K562 (cell line): ENCODE measurements at regions not wholly inside any gene's neighbourhood (a gene's known extent, or its start where the extent isn't known, plus 50 kb on each side); places are given as distances from the start of the nearest gene placed in this dataset.
"Not testable (repeated sequence)": the region's sequence is repeated elsewhere in the genome, so short reads cannot be mapped to it uniquely, and the experiment has no call there.

Experiments used
- ATAC-seq: fragments of 200-7000 bp; cut with Tn5 transposase; 3 replicates; pipeline ENCODE4 v1.9.1; 2020; ENCODE audit warnings: moderate library complexity
- BruUV-seq: library from RNA; stranded (reverse); fragments of 400-500 nt; replicated peaks from 2 replicates; lab custom pipeline; 2021; lab: Mats Ljungman, UMichigan
- CTCF ChIA-PET: fragments of 300-600 bp; formaldehyde crosslinking; extraction: SDS; loops from one replicate; lab custom pipeline; 2021; ENCODE audit warnings: low intra/inter-chr PET ratio; lab: Yijun Ruan, JAX
- POLR2A ChIA-PET: fragments of 300-600, 350-650 bp; sonication (Branson Sonifier 250); formaldehyde crosslinking; extraction: SDS; loops from one replicate; lab custom pipeline; 2021; ENCODE audit warnings: antibody characterized with exemption, inconsistent platforms; lab: Yijun Ruan, JAX
- DNase-seq, 4 experiments: peaks; one replicate each; pipeline versions ENCODE4 v3.0.0 to v3.0.0-alpha.2; 2011 to 2018; ENCODE audit warnings: low spot score in 3 of 4, mixed read lengths in 3 of 4; ENCODE audit errors: extremely low read depth in 1 of 4
- FAIRE-seq: peaks from 2 replicates; lab custom pipeline; 2011; peaks lifted over from hg19 to GRCh38; lab: Jason Lieb, UNC
- H2AFZ ChIP-seq: 2 replicates; pipeline ENCODE4 v1.6.0; 2011; ENCODE audit warnings: low read depth, low read length, control low read depth, inconsistent platforms
- H3K27ac ChIP-seq: fragments of 200-600 bp; 3 replicates; pipeline ENCODE4 v1.8.0; 2011; ENCODE audit warnings: low read depth, mild to moderate bottlenecking, control low read depth, inconsistent platforms, low read length, moderate library complexity, mixed read lengths; ENCODE audit errors: extremely low read depth
- H3K27me3 ChIP-seq, 2 experiments: fragments of 300-600 bp in 1 of 2; 2 replicates in 1 of 2; 3 replicates in 1 of 2; pipeline versions ENCODE4 v1.6.0 to v1.8.0; 2011; ENCODE audit warnings: inconsistent platforms in 2 of 2, low read length in 2 of 2, mild to moderate bottlenecking in 1 of 2, mixed read lengths in 1 of 2, moderate library complexity in 1 of 2; ENCODE audit not compliant: control insufficient read depth in 2 of 2, insufficient read depth in 2 of 2
- H3K36me3 ChIP-seq: fragments of 300-600 bp; 3 replicates; pipeline ENCODE4 v1.8.0; 2011; ENCODE audit warnings: mild to moderate bottlenecking, low read length, inconsistent platforms; ENCODE audit not compliant: control insufficient read depth, insufficient read depth
- H3K4me1 ChIP-seq, 2 experiments: fragments of 200-600 bp in 1 of 2; replicated peaks in 1 of 2; 2 replicates in 1 of 2; 3 replicates in 1 of 2; pipeline versions ENCODE4 v1.5.1 to v1.8.0; 2011; ENCODE audit warnings: inconsistent platforms in 2 of 2, low read length in 2 of 2, mild to moderate bottlenecking in 1 of 2, mixed read lengths in 1 of 2, moderate library complexity in 1 of 2; ENCODE audit not compliant: control insufficient read depth in 2 of 2, insufficient read depth in 2 of 2
- H3K4me2 ChIP-seq: 2 replicates; pipeline ENCODE4 v1.6.1; 2011; ENCODE audit warnings: low read length, control low read depth, inconsistent platforms, mixed read lengths; ENCODE audit not compliant: insufficient read depth
- H3K4me3 ChIP-seq: fragments of 200-600 bp; sonication (generic), shearing (Covaris generic); 2 replicates; pipeline ENCODE4 v1.5.1; 2016; ENCODE audit warnings: control low read depth, inconsistent platforms
- H3K79me2 ChIP-seq: fragments of 200-600 bp; 3 replicates; pipeline ENCODE4 v1.8.0; 2011; ENCODE audit warnings: low read length, inconsistent platforms; ENCODE audit not compliant: control insufficient read depth, insufficient read depth
- H3K9ac ChIP-seq, 2 experiments: 2 replicates each; pipeline versions ENCODE4 v1.6.0 to v1.6.1; 2011; ENCODE audit warnings: low read depth in 2 of 2, low read length in 2 of 2, control low read depth in 1 of 2, inconsistent platforms in 1 of 2, mild to moderate bottlenecking in 1 of 2, mixed read lengths in 1 of 2; ENCODE audit not compliant: insufficient read depth in 1 of 2
- H3K9me1 ChIP-seq: one replicate; pipeline ENCODE4 v1.6.0; 2011; ENCODE audit warnings: inconsistent platforms, mild to moderate bottlenecking, low read length, moderate library complexity; ENCODE audit not compliant: control insufficient read depth, insufficient read depth
- H3K9me3 ChIP-seq: replicated peaks from 2 replicates; pipeline ENCODE4 v1.5.1; 2011; ENCODE audit warnings: low read depth, low read length, inconsistent platforms; ENCODE audit not compliant: control insufficient read depth, insufficient read depth
- H4K20me1 ChIP-seq: replicated peaks from 2 replicates; pipeline ENCODE4 v1.6.1; 2011; ENCODE audit warnings: low read length, inconsistent platforms, mixed read lengths; ENCODE audit not compliant: control insufficient read depth, insufficient read depth
- ARID3A ChIP-seq: IDR thresholded peaks from 2 replicates; pipeline ENCODE4 v1.6.1; 2012; ENCODE audit warnings: low read depth, low read length, improper control_type of control experiment, borderline replicate concordance
- GATA2 ChIP-seq: sonication (generic); formaldehyde crosslinking; IDR thresholded peaks from 2 replicates; pipeline ENCODE4 v1.4.0; 2020; ENCODE audit warnings: mild to moderate bottlenecking, missing genetic modification reagents
- HDAC8 ChIP-seq: fragments of 450-650 bp; IDR thresholded peaks from 2 replicates; pipeline ENCODE4 v1.6.1; 2016; ENCODE audit warnings: mild to moderate bottlenecking, missing genetic modification characterization, moderate library complexity, missing compliant biosample characterization
- HSF4 ChIP-seq: fragments of 250-450 bp; sonication (Bioruptor Pico); IDR thresholded peaks from 2 replicates; pipeline ENCODE4 v2.1.2; 2022; ENCODE audit warnings: mild to moderate bottlenecking, moderate library complexity, borderline replicate concordance
- NELFE ChIP-seq: IDR thresholded peaks from 2 replicates; pipeline ENCODE4 v1.6.1; 2011; ENCODE audit warnings: mild to moderate bottlenecking; ENCODE audit not compliant: insufficient read depth, insufficient read length
- NFXL1 ChIP-seq: fragments of 450-650 bp; formaldehyde crosslinking; IDR thresholded peaks from 2 replicates; pipeline ENCODE4 v1.4.0; 2021; ENCODE audit warnings: mild to moderate bottlenecking
- WGBS: fragments of 100-300 bp; shearing (Covaris generic); methylation state at CpG from one replicate; pipeline ENCODE4 v1.1.6; 2016; ENCODE audit warnings: low coverage, mixed read lengths; ENCODE audit not compliant: insufficient coverage; ENCODE audit errors: missing lambda C conversion rate; 5-methylcytosine and 5-hydroxymethylcytosine counted together
- in situ Hi-C: fragments of 300-500 bp; cut with MboI; formaldehyde crosslinking; loops from 4 replicates; pipeline ENCODE4 v1.15.0; 2018; ENCODE audit warnings: inconsistent platforms, mixed read lengths
- intact Hi-C: fragments of 100-400 bp; cut with micrococcal nuclease; formaldehyde crosslinking; loops from 2 replicates; pipeline ENCODE4 v1.14.2; 2022

DNA sequence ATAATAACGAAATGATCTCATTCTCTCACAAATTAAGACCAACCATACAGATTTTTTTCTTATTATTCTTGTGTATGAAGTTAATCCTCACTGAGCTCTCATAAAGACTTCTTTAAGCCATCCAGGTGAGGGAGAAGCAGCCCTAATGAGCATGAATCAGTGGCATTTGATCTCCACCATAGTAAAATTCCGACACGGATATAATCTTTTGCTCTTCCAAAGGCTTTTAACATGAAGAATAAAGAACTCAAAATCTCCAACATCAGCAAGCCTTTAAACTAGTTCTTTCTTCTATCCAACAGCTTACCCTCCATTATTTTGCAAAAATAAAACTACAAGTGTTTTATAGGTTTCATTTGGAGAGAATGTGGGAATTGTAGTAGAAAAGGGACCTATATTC is 714.7 kb upstream of the NEGR1 start:
- Histone ChIP-seq H3K4me2 (no peak overlapping the region), H3K9me1 (no peaks in the 10 kb centered on the region), H3K4me3 (no peak overlapping the region), H3K27ac (no peak overlapping the region), H3K36me3 (no peaks in the 10 kb centered on the region), H3K9me3 (no peaks in the 10 kb centered on the region), H2AFZ (no peak overlapping the region), H3K4me1 (no peaks in the 10 kb centered on the region), H3K79me2 (no peaks in the 10 kb centered on the region), H4K20me1 (no peaks in the 10 kb centered on the region), H3K27me3 (no peaks in the 10 kb centered on the region), H3K9ac (no peak overlapping the region)
- WGBS, result 0% methylated on average over 3 of the region's 3 CpGs
- ATAC-seq (no peak), DNase-seq (no peak), FAIRE-seq (no peak)
- intact Hi-C loops, result no loop called here
- in situ Hi-C loops, result no loop called here
- POLR2A ChIA-PET, result interaction anchor here (0.5 kb wide), 1 partner anchor 1485 kb away, joined by 4 read pairs; no protein-coding TSS in a partner anchor
- CTCF ChIA-PET, result no interaction called here
- BruUV-seq, result no TSS peak
- no peak for TF ChIP-seq HSF4
- no peak for TF ChIP-seq NELFE
- no peak for TF ChIP-seq NFXL1 (CRISPR knock-in tag)
- TF ChIP-seq GATA2 (CRISPR knock-in tag), result no peak
- TF ChIP-seq HDAC8 (tag), result no peak
- TF ChIP-seq ARID3A, result no peak

DNA sequence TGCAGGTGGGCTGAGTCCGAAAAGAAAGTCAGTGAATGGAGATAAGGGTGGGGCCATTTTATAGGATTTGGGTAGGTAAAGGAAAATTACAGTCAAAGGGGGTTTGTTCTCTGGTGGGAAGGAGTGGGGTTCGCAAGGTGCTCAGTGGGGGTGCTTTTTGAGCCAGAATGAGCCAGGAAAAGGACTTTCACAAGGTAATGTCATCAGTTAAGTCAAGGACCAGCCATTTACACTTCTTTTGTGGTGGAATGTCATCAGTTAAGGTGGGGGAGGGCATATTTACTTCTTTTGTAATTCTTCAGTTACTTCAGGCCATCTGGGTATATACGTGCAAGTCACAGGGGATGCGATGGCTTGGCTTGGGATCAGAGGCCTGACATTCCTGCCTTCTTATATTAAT is 705.5 kb upstream of the NEGR1 start:
- H3K4me1 ChIP-seq, FAIRE-seq, H2AFZ ChIP-seq, H3K9me3 ChIP-seq, H3K4me2 ChIP-seq, CTCF ChIA-PET, BruUV-seq, H3K9me1 ChIP-seq, H3K27me3 ChIP-seq, H3K36me3 ChIP-seq, H3K27ac ChIP-seq, ATAC-seq, in situ Hi-C loops, DNase-seq, H3K9ac ChIP-seq, H4K20me1 ChIP-seq, H3K4me3 ChIP-seq, POLR2A ChIA-PET, intact Hi-C loops, H3K79me2 ChIP-seq: not testable (repeated sequence)
- WGBS, result 3% methylated on average over 2 of the region's 4 CpGs
